MM.1S (cell line): ENCODE measurements at regions not wholly inside any gene's neighbourhood (a gene's known extent, or its start where the extent isn't known, plus 50 kb on each side); places are given as distances from the start of the nearest gene placed in this dataset.

ENCODE experiments used
- DNase-seq: peaks from one replicate; pipeline ENCODE4 v3.0.0-alpha.2; 2015
- H2AFZ ChIP-seq: fragments of 300-600 bp; sonication (generic); 2 replicates; pipeline ENCODE4 v1.6.0; 2016; ENCODE audit warnings: antibody characterized with exemption, low read length
- H3F3A ChIP-seq: fragments of 300-600 bp; sonication (generic); 2 replicates; pipeline ENCODE4 v1.6.1; 2016; ENCODE audit warnings: mild to moderate bottlenecking, antibody characterized with exemption, low read length, moderate library complexity, mixed read lengths; ENCODE audit not compliant: insufficient read depth
- H3K27ac ChIP-seq: fragments of 300-600 bp; sonication (generic); 2 replicates; pipeline ENCODE4 v1.5.1; 2016; ENCODE audit warnings: mild to moderate bottlenecking, low read length
- H3K27me3 ChIP-seq: fragments of 300-600 bp; sonication (generic); replicated peaks from 2 replicates; pipeline ENCODE4 v1.6.0; 2016; ENCODE audit warnings: low read length; ENCODE audit not compliant: insufficient read depth
- H3K36me3 ChIP-seq: fragments of 300-600 bp; sonication (generic); replicated peaks from 2 replicates; pipeline ENCODE4 v1.6.1; 2016; ENCODE audit warnings: mild to moderate bottlenecking, low read length, mixed read lengths; ENCODE audit not compliant: insufficient read depth
- H3K4me1 ChIP-seq: fragments of 300-600 bp; sonication (generic); 2 replicates; pipeline ENCODE4 v1.6.1; 2016; ENCODE audit warnings: low read length, mixed read lengths
- H3K4me2 ChIP-seq: fragments of 300-600 bp; sonication (generic); 2 replicates; pipeline ENCODE4 v1.6.0; 2016; ENCODE audit warnings: low read depth, low read length
- H3K4me3 ChIP-seq: fragments of 300-600 bp; sonication (generic); 2 replicates; pipeline ENCODE4 v1.5.1; 2016; ENCODE audit warnings: low read length, mixed read lengths
- H3K79me2 ChIP-seq: fragments of 300-600 bp; sonication (generic); 2 replicates; pipeline ENCODE4 v1.6.1; 2016; ENCODE audit warnings: mixed run types, low read length, mixed read lengths
- H3K9ac ChIP-seq: fragments of 300-600 bp; sonication (generic); 2 replicates; pipeline ENCODE4 v1.6.1; 2016; ENCODE audit warnings: low read length, mixed read lengths
- H3K9me2 ChIP-seq: fragments of 300-600 bp; sonication (generic); replicated peaks from 2 replicates; pipeline ENCODE4 v1.6.1; 2016; ENCODE audit warnings: mild to moderate bottlenecking, low read length, mixed read lengths; ENCODE audit not compliant: insufficient read depth
- H3K9me3 ChIP-seq: fragments of 300-600 bp; sonication (generic); replicated peaks from 2 replicates; pipeline ENCODE4 v1.6.1; 2016; ENCODE audit warnings: mild to moderate bottlenecking, low read length, mixed read lengths; ENCODE audit not compliant: insufficient read depth
- H4K20me1 ChIP-seq: fragments of 300-600 bp; sonication (generic); 2 replicates; pipeline ENCODE4 v1.6.1; 2016; ENCODE audit warnings: mild to moderate bottlenecking, low read length, moderate library complexity, mixed read lengths; ENCODE audit not compliant: insufficient read depth
- EZH2 ChIP-seq: fragments of 300-600 bp; sonication (generic); optimal IDR thresholded peaks from 2 replicates; pipeline ENCODE3; 2017; ENCODE audit warnings: low read depth, mild to moderate bottlenecking, antibody characterized with exemption, low read length, mixed read lengths
- EZH2phosphoT487 ChIP-seq: fragments of 300-600 bp; sonication (generic); IDR thresholded peaks from 2 replicates; pipeline ENCODE4 v1.6.1; 2018; ENCODE audit warnings: antibody characterized with exemption, low read length
- TF ChIP-seq, protein P1 (sequence below): fragments of 300-600 bp; sonication (generic); IDR thresholded peaks from 2 replicates; pipeline ENCODE4 v1.5.1; 2016; ENCODE audit warnings: antibody characterized with exemption, low read length, mixed read lengths

DNA sequence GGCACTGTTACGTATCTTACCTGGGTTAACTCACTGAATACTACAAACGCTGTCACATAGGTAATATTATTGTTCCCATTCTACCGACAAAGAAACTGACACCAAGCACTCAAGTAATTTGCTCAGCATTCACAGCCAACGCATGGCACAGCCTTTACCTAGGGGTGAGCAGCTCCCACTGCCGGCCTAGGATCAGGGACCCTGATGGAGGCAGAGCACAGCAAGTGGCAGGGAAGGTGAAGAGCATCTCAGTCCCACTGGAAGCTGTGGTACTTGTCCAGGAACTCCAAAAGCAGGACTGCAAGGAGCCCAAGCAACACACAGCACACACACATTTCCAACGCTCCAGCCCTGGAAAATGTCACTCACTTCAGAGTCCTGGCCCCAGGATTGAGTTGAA lies 111.8 kb upstream of the CDKN3 start:
- no peaks in the 10 kb centered on the region for H3K9me3 ChIP-seq
- TF ChIP-seq EZH2phosphoT487 (no peak), EZH2 (no peak)
- TF ChIP-seq, protein P1, sequence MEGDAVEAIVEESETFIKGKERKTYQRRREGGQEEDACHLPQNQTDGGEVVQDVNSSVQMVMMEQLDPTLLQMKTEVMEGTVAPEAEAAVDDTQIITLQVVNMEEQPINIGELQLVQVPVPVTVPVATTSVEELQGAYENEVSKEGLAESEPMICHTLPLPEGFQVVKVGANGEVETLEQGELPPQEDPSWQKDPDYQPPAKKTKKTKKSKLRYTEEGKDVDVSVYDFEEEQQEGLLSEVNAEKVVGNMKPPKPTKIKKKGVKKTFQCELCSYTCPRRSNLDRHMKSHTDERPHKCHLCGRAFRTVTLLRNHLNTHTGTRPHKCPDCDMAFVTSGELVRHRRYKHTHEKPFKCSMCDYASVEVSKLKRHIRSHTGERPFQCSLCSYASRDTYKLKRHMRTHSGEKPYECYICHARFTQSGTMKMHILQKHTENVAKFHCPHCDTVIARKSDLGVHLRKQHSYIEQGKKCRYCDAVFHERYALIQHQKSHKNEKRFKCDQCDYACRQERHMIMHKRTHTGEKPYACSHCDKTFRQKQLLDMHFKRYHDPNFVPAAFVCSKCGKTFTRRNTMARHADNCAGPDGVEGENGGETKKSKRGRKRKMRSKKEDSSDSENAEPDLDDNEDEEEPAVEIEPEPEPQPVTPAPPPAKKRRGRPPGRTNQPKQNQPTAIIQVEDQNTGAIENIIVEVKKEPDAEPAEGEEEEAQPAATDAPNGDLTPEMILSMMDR: no peak
- no peaks in the 10 kb centered on the region for H3K36me3 ChIP-seq
- DNase-seq: no peak
- H3K9ac ChIP-seq: no peak overlapping the region
- H2AFZ ChIP-seq: no peak overlapping the region
- no peak overlapping the region for H3K4me2 ChIP-seq
- H3K4me3 ChIP-seq: no peak overlapping the region
- H3K27ac ChIP-seq: no peak overlapping the region
- no peaks in the 10 kb centered on the region for H3K4me1 ChIP-seq
- H3K9me2 ChIP-seq: no peaks in the 10 kb centered on the region
- H4K20me1 ChIP-seq: no peaks in the 10 kb centered on the region
- no peaks in the 10 kb centered on the region for H3F3A ChIP-seq
- no peaks in the 10 kb centered on the region for H3K79me2 ChIP-seq
- no peaks in the 10 kb centered on the region for H3K27me3 ChIP-seq

DNA sequence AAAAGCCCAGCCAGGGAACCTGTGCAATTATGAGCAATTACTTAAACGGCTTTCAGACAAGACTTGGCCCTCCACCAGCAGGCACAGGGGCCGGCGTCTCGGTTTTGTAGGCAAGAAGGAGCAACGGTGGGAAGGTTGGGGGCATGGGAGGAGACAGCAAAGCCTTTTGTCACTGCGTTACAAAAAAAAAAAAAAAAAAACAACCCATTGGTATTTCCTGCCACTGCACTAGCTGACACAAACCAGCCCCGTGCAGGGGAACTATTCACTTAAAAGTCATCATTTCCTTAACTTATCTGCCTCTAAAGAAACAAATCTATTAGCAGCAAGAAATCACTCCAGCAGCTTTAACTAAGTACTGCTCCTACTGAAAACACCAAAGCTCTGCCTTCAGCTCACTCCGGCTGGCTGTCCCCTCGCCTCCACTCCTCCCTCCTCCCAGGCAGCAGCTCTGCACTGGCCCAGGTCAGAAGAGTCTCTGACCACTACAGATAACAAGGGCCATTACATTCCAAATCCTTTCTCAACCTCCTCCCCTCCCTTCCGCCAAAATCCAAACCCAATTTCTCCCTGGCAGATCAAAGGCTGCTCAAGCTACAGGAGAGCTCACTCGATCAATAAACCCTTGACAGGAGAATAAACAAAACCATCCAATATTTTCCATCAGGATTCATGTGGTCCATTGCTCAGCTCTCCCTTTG lies 105.2 kb upstream of the CDKN3 start:
- DNase-seq: no peak
- H4K20me1 ChIP-seq: no peaks in the 10 kb centered on the region
- no peaks in the 10 kb centered on the region for H3F3A ChIP-seq
- H3K27ac ChIP-seq: no peak overlapping the region
- no peak overlapping the region for H3K9ac ChIP-seq
- H3K4me1 ChIP-seq: no peaks in the 10 kb centered on the region
- no peaks in the 10 kb centered on the region for H3K36me3 ChIP-seq
- H3K9me2 ChIP-seq: no peaks in the 10 kb centered on the region
- H3K27me3 ChIP-seq: no peaks in the 10 kb centered on the region
- no peaks in the 10 kb centered on the region for H3K79me2 ChIP-seq
- H3K9me3 ChIP-seq: no peaks in the 10 kb centered on the region
- H3K4me3 ChIP-seq: no peak overlapping the region
- H2AFZ ChIP-seq: no peak overlapping the region
- no peak for TF ChIP-seq EZH2
- TF ChIP-seq, protein P1: no peak
- no peak for TF ChIP-seq EZH2phosphoT487
- no peak overlapping the region for H3K4me2 ChIP-seq

DNA sequence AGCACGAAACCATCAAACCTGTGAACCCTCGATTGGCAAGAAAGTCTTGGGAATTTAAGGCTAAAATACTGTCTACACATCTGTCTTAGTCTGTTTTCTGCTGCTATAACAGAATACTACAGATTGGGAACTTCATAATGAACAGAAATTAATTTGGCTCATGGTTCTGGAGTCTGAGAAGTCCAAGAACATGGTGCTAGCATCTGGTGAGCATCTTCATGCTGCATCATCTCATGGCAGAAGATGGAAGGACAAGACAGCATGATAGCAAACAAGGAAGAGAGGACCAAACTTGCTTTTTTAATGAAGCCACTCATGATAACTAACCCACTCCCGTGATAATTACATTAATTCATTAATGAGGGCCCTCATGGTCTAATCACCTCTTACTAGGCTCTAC lies 102.0 kb upstream of the CDKN3 start:
- Histone ChIP-seq H3K27me3 (no peaks in the 10 kb centered on the region), H3K9me2 (no peaks in the 10 kb centered on the region), H3K9me3 (no peaks in the 10 kb centered on the region), H3K79me2 (no peaks in the 10 kb centered on the region), H3K4me3 (no peak overlapping the region), H2AFZ (no peak overlapping the region), H3K9ac (no peak overlapping the region), H3K4me1 (no peaks in the 10 kb centered on the region), H3K36me3 (no peaks in the 10 kb centered on the region), H4K20me1 (no peaks in the 10 kb centered on the region), H3K4me2 (no peak overlapping the region), H3F3A (no peaks in the 10 kb centered on the region), H3K27ac (no peak overlapping the region)
- TF ChIP-seq EZH2phosphoT487 (no peak), EZH2 (no peak)
- TF ChIP-seq, protein P1: no peak
- no peak for DNase-seq
